RWPE1 (cell line): ENCODE measurements at regions not wholly inside any gene's neighbourhood (a gene's known extent, or its start where the extent isn't known, plus 50 kb on each side); places are given as distances from the start of the nearest gene placed in this dataset.

Experiments used
- CTCF ChIA-PET: fragments of 350-600 bp; sonication (Branson Sonifier 250); formaldehyde crosslinking; extraction: SDS; loops from one replicate; lab custom pipeline; 2021; lab: Yijun Ruan, JAX
- POLR2A ChIA-PET: fragments of 400-600 bp; formaldehyde crosslinking; extraction: SDS; loops from one replicate; lab custom pipeline; 2020; ENCODE audit warnings: antibody characterized with exemption; ENCODE audit not compliant: low non-redundant PET; lab: Yijun Ruan, JAX
- DNase-seq: peaks from one replicate; pipeline ENCODE4 v3.0.0; 2012; ENCODE audit warnings: low spot score
- H3K27ac ChIP-seq: fragments of 450-650 bp; 2 replicates; pipeline ENCODE4 v1.5.1; 2017
- CTCF ChIP-seq: fragments of 450-650 bp; conservative IDR thresholded peaks from 2 replicates; pipeline ENCODE4 v1.5.1; 2017; ENCODE audit warnings: low read depth, mild to moderate bottlenecking

DNA sequence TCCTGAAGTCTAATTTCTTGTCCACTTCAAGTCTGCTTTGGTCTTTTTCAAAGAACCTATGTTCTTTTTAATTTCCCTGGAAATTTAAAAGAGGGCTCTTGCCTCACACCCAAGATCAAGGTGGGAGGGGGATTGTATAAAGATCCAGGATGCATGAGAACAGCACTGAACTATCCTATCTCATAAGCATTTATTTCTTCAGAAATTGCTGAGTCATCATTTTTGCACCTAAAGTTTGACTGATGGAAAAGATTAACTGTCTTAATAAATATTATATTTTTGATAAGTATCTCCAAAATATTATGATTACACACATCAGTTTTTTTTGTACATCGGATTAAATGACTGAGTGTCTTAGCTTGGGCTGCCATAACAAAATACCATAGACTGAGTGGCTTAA lies 90.5 kb downstream of the RPS24 start:
- no peak for DNase-seq
- no peak overlapping the region for H3K27ac ChIP-seq
- CTCF ChIA-PET: no interaction called here
- POLR2A ChIA-PET: no interaction called here
- TF ChIP-seq CTCF: no peak

- CTCF ChIA-PET: no interaction called here
- no peak for TF ChIP-seq CTCF
- POLR2A ChIA-PET: no interaction called here
- H3K27ac ChIP-seq: no peak overlapping the region
- no peak for DNase-seq
Observed at GRCh38 chr10:78129211-78129610, 95.5 kb downstream of the RPS24 start.

DNA sequence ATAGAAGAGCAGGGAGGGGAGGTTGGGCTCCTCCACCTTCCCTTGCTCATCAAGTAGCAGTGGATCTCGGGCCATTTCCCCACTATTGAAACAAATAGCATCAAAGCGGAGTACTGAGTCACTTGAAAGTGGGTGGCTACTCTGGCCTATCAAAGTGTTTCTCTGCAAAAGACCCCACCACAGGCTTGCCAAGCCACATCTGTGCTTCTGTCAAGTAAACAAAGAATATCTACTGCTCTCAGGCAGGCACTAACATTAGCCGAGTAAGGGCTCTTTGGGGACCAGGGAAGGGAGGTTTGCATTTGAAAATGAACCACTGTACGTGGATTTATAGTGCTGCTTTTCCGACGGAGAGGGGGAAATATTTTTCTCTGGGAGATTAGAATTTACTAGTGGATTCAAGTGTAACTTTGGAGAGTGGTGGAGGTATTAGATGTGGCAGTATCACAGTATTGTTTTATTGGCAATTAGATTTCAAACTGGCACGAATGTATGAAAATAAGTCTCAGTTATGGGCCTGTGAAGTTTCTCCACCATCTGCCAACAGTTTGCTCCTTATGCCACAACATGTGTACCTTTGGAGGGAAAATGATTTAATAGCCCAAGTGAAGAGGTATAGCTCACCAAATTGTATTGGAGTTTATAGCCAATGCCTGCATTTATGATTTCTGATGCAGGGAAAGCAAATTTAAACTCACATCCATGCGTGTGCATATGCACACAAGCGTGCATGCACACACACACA lies 97.5 kb downstream of the RPS24 start:
- no peak for DNase-seq
- no peak for TF ChIP-seq CTCF
- CTCF ChIA-PET: no interaction called here
- POLR2A ChIA-PET: no interaction called here
- no peak overlapping the region for H3K27ac ChIP-seq

GRCh38 chr10:78134773-78135306 lies 101.2 kb downstream of the RPS24 start:
- ChIA-PET POLR2A (interaction anchor here (0.6 kb wide), 1 partner anchor 100 kb away, joined by 5 read pairs; no protein-coding TSS in a partner anchor), CTCF (interaction anchor here (0.6 kb wide), 1 partner anchor 1198 kb away, joined by 3 read pairs; no protein-coding TSS in a partner anchor)
- no peak for TF ChIP-seq CTCF
- DNase-seq: no peak
- no peak overlapping the region for H3K27ac ChIP-seq

- POLR2A ChIA-PET: no interaction called here
- H3K27ac ChIP-seq: no peak overlapping the region
- CTCF ChIA-PET: no interaction called here
- no peak for DNase-seq
- no peak for TF ChIP-seq CTCF
Observed at GRCh38 chr10:78137147-78137546, 103.5 kb downstream of the RPS24 start.

- CTCF ChIA-PET: interaction anchor here (0.5 kb wide), 1 partner anchor 1153 kb away, joined by 3 read pairs; no protein-coding TSS in a partner anchor
- POLR2A ChIA-PET: no interaction called here
- no peak for TF ChIP-seq CTCF
- no peak for DNase-seq
- H3K27ac ChIP-seq: no peak overlapping the region
Observed at GRCh38 chr10:78139341-78139740, 105.7 kb downstream of the RPS24 start.
